ENCODE measurements at regions not wholly inside any gene's neighbourhood (a gene's known extent, or its start where the extent isn't known, plus 50 kb on each side); places are given as distances from the start of the nearest gene placed in this dataset.
"Not testable (repeated sequence)": the region's sequence is repeated elsewhere in the genome, so short reads cannot be mapped to it uniquely, and the experiment has no call there.

DNA sequence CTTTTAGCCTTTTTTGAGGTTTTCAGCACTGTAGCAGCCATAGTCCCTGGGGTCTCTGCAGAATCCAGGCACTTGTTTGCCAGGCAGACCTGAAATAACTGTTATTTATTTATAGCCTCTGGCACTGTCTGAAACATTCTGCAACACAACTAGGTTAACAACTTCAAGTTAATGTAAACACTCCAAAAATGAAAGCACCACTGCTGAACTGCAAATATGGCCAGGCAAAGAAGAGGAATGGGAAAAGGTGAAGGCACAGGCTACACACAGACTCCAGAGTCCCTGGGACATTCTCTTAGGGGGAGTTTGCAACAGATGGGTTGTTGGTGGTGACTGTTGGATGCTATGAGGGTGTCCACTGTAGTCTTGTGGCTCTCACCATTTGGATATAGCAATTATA, 369.0 kb downstream of the MAT2B start:
- DNase-seq (ENCODE audit: low read depth) = no peak
- no peak overlapping the region for H3K4me3 ChIP-seq (ENCODE audit: low read depth, low read length)
- TF ChIP-seq CTCF (IDR thresholded peaks at IDR 0.05; ENCODE audit: insufficient read depth, low read length) = no peak

GRCh38 chr5:163874912-163875311, 369.5 kb downstream of the MAT2B start:
- DNase-seq (ENCODE audit: low read depth) = not testable (repeated sequence)

DNA sequence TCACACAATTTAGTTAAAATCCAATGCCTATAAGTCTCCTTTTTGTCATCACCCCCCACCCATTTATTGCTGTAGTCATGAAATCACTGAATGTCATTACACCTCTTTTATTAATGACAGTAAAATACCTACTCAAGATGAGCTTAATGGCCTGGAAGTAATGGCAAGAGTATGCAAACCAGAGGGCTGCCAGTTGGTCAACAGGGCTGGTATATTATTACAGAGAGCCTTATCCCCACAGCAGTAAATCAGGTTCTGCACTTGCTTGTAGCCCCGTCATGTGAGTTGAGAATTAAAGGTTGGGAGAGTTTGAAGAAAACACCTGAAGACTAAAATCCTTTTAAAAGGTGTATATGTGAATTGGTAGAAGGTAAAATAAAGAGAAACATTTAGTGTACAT, 372.4 kb downstream of the MAT2B start:
- no peak for TF ChIP-seq CTCF (IDR thresholded peaks at IDR 0.05; ENCODE audit: insufficient read depth, low read length)
- no peak for DNase-seq (ENCODE audit: low read depth)
- H3K4me3 ChIP-seq (ENCODE audit: low read depth, low read length) = no peak overlapping the region

More at GRCh38 chr5:163874912-163875311, 369.5 kb downstream of the MAT2B start:
- not testable (repeated sequence) for H3K4me3 ChIP-seq (ENCODE audit: low read depth, low read length)

- DNase-seq (ENCODE audit: low read depth) = no peak
- no peak for TF ChIP-seq CTCF (IDR thresholded peaks at IDR 0.05; ENCODE audit: insufficient read depth, low read length)
Observed at GRCh38 chr5:163878490-163878889, 373.1 kb downstream of the MAT2B start.

GRCh38 chr5:163880302-163880701, 374.9 kb downstream of the MAT2B start:
- TF ChIP-seq CTCF (IDR thresholded peaks at IDR 0.05; ENCODE audit: insufficient read depth, low read length) = no peak
- peak; percentile 70 for DNase-seq (ENCODE audit: low read depth)
- no peak overlapping the region for H3K4me3 ChIP-seq (ENCODE audit: low read depth, low read length)

More at GRCh38 chr5:163878490-163878889, 373.1 kb downstream of the MAT2B start:
- H3K4me3 ChIP-seq (ENCODE audit: low read depth, low read length) = no peak overlapping the region

DNA sequence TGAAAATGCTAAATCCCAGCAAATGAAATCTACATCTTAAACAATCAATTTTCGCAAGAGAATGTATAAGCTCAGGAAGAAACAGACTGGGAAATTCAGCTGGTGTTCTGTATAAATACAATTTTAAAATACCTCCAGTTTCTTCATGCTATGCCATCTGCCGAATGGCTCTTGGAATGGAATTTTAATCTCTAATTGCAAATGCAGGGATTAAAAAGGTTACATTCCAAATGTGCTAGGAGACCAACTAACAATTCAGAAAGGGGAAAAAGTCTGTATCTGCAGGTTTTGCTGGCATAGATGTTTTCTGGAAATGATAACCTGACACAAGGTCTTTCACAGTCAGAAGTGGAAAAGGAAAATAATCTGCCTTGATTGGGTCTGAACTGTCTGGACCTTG, 379.7 kb downstream of the MAT2B start:
- no peak for TF ChIP-seq CTCF (IDR thresholded peaks at IDR 0.05; ENCODE audit: insufficient read depth, low read length)
- DNase-seq (ENCODE audit: low read depth) = no peak
- H3K4me3 ChIP-seq (ENCODE audit: low read depth, low read length) = no peak overlapping the region

GRCh38 chr5:163887854-163888253, 382.4 kb downstream of the MAT2B start:
- no peak for TF ChIP-seq CTCF (IDR thresholded peaks at IDR 0.05; ENCODE audit: insufficient read depth, low read length)
- no peak for DNase-seq (ENCODE audit: low read depth)
- H3K4me3 ChIP-seq (ENCODE audit: low read depth, low read length) = no peak overlapping the region
